A549 (cell line): ENCODE measurements at regions not wholly inside any gene's neighbourhood (a gene's known extent, or its start where the extent isn't known, plus 50 kb on each side); places are given as distances from the start of the nearest gene placed in this dataset.
"Not testable (repeated sequence)": the region's sequence is repeated elsewhere in the genome, so short reads cannot be mapped to it uniquely, and the experiment has no call there.

Source experiments
- ATAC-seq, 2 experiments: fragments of 200-7000 bp in 1 of 2; fragments of >200 bp in 1 of 2; cut with Nextera tagmentation in 1 of 2; cut with Tn5 transposase in 1 of 2; 3 replicates each; pipeline versions ENCODE4 v1.8.0 to v1.9.1; 2018 to 2020; ENCODE audit warnings: mild to moderate bottlenecking in 1 of 2, moderate library complexity in 1 of 2
- CTCF ChIA-PET: fragments of 300-600 bp; sonication (Branson Sonifier 250); formaldehyde crosslinking; extraction: SDS; loops from one replicate; lab custom pipeline; 2021; ENCODE audit warnings: antibody characterized with exemption, inconsistent platforms; lab: Yijun Ruan, JAX
- POLR2A ChIA-PET: fragments of 350-600 bp; formaldehyde crosslinking; extraction: SDS; loops from one replicate; lab custom pipeline; 2021; ENCODE audit warnings: antibody characterized with exemption, inconsistent platforms; lab: Yijun Ruan, JAX
- DNase-seq, 2 experiments: peaks; one replicate each; pipeline versions ENCODE4 v3.0.0 to v3.0.0-alpha.2; 2011 to 2016; ENCODE audit warnings: low read depth in 1 of 2, low spot score in 1 of 2
- FAIRE-seq: peaks from 2 replicates; lab custom pipeline; 2011; peaks lifted over from hg19 to GRCh38; lab: Jason Lieb, UNC
- H3K27ac ChIP-seq, 2 experiments: fragments of >200 bp; sonication (Bioruptor Twin); formaldehyde crosslinking; 3 replicates each; pipeline ENCODE4 v1.5.1; 2016 to 2017
- H3K4me1 ChIP-seq: fragments of >200 bp; sonication (Bioruptor Twin); formaldehyde crosslinking; 3 replicates; pipeline ENCODE4 v1.6.1; 2016
- H3K4me2 ChIP-seq: fragments of >200 bp; sonication (Bioruptor Twin); formaldehyde crosslinking; 3 replicates; pipeline ENCODE4 v1.6.1; 2016
- H3K4me3 ChIP-seq: fragments of >200 bp; sonication (Bioruptor Twin); formaldehyde crosslinking; 3 replicates; pipeline ENCODE4 v1.5.1; 2016
- H3K9me3 ChIP-seq: fragments of >200 bp; sonication (Bioruptor Twin); formaldehyde crosslinking; 3 replicates; pipeline ENCODE4 v1.6.1; 2016
- CEBPB ChIP-seq, 2 experiments: fragments of >200 bp in 1 of 2; sonication (Bioruptor Twin) in 1 of 2; formaldehyde crosslinking in 1 of 2; IDR thresholded peaks; 2 replicates each; pipeline ENCODE4 v1.6.1; 2012 to 2016
- CHD4 ChIP-seq: fragments of 200-600 bp; sonication (generic); IDR thresholded peaks from 2 replicates; pipeline ENCODE4 v1.6.1; 2016; ENCODE audit warnings: antibody characterized with exemption, mild to moderate bottlenecking, borderline replicate concordance
- EHMT2 ChIP-seq: fragments of 200-600 bp; sonication (generic); IDR thresholded peaks from 2 replicates; pipeline ENCODE4 v1.6.1; 2016; ENCODE audit warnings: antibody characterized with exemption, low read depth, mild to moderate bottlenecking, moderate library complexity
- EP300 ChIP-seq, 2 experiments: fragments of >200 bp; sonication (Bioruptor Twin); formaldehyde crosslinking; IDR thresholded peaks; 2 replicates in 1 of 2; 3 replicates in 1 of 2; pipeline ENCODE4 v1.6.1; 2016 to 2017
- ESRRA ChIP-seq: fragments of 150-350 bp; IDR thresholded peaks from 2 replicates; pipeline ENCODE4 v1.6.1; 2014; ENCODE audit warnings: mild to moderate bottlenecking, low read length, borderline replicate concordance
- GATA3 ChIP-seq: IDR thresholded peaks from 2 replicates; pipeline ENCODE4 v1.6.1; 2012; ENCODE audit warnings: borderline replicate concordance
- JUN ChIP-seq, 2 experiments: fragments of >200 bp; sonication (Bioruptor Twin); formaldehyde crosslinking; IDR thresholded peaks; 2 replicates in 1 of 2; 3 replicates in 1 of 2; pipeline ENCODE4 v1.6.1; 2016 to 2017
- JUNB ChIP-seq: fragments of >200 bp; sonication (Bioruptor Twin); formaldehyde crosslinking; IDR thresholded peaks from 2 replicates; pipeline ENCODE4 v1.6.1; 2016
- KDM5A ChIP-seq: fragments of 200-600 bp; sonication (generic); IDR thresholded peaks from 2 replicates; pipeline ENCODE4 v1.6.1; 2016; ENCODE audit warnings: antibody characterized with exemption, mild to moderate bottlenecking
- MYC ChIP-seq: IDR thresholded peaks from 2 replicates; pipeline ENCODE4 v1.6.1; 2012; ENCODE audit warnings: mild to moderate bottlenecking, inconsistent platforms, low read length, improper control_type of control experiment, borderline replicate concordance
- NFE2L2 ChIP-seq: fragments of 150-350 bp; conservative IDR thresholded peaks from 2 replicates; pipeline ENCODE4 v1.6.1; 2014; ENCODE audit warnings: low read length
- RARB ChIP-seq: fragments of 250-450 bp; sonication (Bioruptor Pico); IDR thresholded peaks from 2 replicates; pipeline ENCODE4 v1.8.0; 2021; ENCODE audit warnings: mild to moderate bottlenecking, moderate library complexity
- RCOR1 ChIP-seq: fragments of 150-350 bp; IDR thresholded peaks from 2 replicates; pipeline ENCODE4 v1.6.1; 2014; ENCODE audit warnings: antibody characterized with exemption, low read length, low read depth
- RNF2 ChIP-seq: fragments of 200-600 bp; sonication (generic); IDR thresholded peaks from 2 replicates; pipeline ENCODE4 v1.6.1; 2016; ENCODE audit warnings: low read depth, mild to moderate bottlenecking, antibody characterized with exemption, moderate library complexity, borderline replicate concordance
- SREBF2 ChIP-seq: fragments of 450-650 bp; IDR thresholded peaks from 2 replicates; pipeline ENCODE4 v1.6.1; 2014; ENCODE audit warnings: mild to moderate bottlenecking, moderate library complexity
- TP53 ChIP-seq: fragments of 250-450 bp; sonication (Bioruptor Pico); IDR thresholded peaks from 2 replicates; pipeline ENCODE4 v1.5.0; 2021; ENCODE audit warnings: mild to moderate bottlenecking, moderate library complexity
- USF2 ChIP-seq: fragments of 450-650 bp; IDR thresholded peaks from 2 replicates; pipeline ENCODE4 v1.6.1; 2014; ENCODE audit warnings: antibody characterized with exemption
- WGBS: methylation state at CpG from one replicate; pipeline ENCODE4 v1.1.6; 2017; ENCODE audit errors: missing lambda C conversion rate; 5-methylcytosine and 5-hydroxymethylcytosine counted together
- TF ChIP-seq, protein P1 (sequence below): fragments of 150-350 bp; IDR thresholded peaks from 2 replicates; pipeline ENCODE4 v1.6.1; 2014; ENCODE audit warnings: low read depth, mild to moderate bottlenecking, low read length

DNA sequence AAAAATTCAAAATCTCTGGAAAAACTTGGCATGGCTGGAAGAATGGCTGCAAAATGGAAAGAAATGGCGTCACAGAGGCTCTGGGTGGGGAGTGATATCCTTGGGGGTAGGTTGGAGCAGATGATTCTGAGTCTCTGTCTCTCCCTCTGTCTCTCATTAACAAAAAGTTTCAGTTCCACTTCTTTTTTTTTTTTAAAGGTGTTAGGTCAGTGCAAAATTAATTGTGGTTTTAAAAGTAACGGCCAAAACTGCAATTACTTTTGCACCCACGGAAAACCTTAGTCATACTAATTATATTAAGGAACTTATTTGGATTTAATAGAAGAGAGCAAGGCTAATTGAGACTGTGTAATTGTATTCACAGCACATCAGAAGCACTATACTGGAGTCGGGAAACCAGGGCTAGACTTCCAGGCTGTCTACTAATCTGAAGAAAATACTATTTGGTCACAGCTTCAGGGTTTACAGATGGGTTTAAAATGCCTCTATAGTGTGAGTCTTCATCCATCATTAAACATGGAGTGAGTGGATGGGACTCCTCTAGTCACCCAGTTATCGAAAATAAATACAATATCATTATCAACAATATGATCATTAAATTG is 289.1 kb upstream of the PLD5 start (continued):
- no peak for TF ChIP-seq KDM5A

GRCh38 chr1:242811092-242811840 is 286.8 kb upstream of the PLD5 start:
- no peak overlapping the region for H3K4me2 ChIP-seq
- CTCF ChIA-PET = no interaction called here
- no peaks in the 10 kb centered on the region for H3K4me1 ChIP-seq
- WGBS = 23% methylated on average over 5 of the region's 5 CpGs
- POLR2A ChIA-PET = no interaction called here
- DNase-seq = peak in 1 of 2 experiments; percentile 22
- peak in 1 of 2 experiments; percentile 53; a peak in 3 of 6 replicates for ATAC-seq
- FAIRE-seq = peak; percentile 63
- H3K4me3 ChIP-seq = no peak overlapping the region
- H3K27ac ChIP-seq = no peak overlapping the region
- no peaks in the 10 kb centered on the region for H3K9me3 ChIP-seq
- no peak for TF ChIP-seq ESRRA
- TF ChIP-seq SREBF2 = no peak
- no peak for TF ChIP-seq CHD4

- Histone ChIP-seq H3K9me3 (no peaks in the 10 kb centered on the region), H3K4me2 (no peak overlapping the region), H3K4me3 (no peak overlapping the region), H3K4me1 (no peaks in the 10 kb centered on the region), H3K27ac (no peak overlapping the region)
- CTCF ChIA-PET = no interaction called here
- POLR2A ChIA-PET = no interaction called here
- TF ChIP-seq JUNB (no peak), CEBPB (IDR thresholded peaks at IDR 0.05) (no peak), JUN (IDR thresholded peaks at IDR 0.05) (no peak), EHMT2 (no peak), MYC (no peak), RARB (CRISPR knock-in tag) (no peak), NFE2L2 (no peak), KDM5A (no peak), USF2 (no peak), EP300 (IDR thresholded peaks at IDR 0.05) (no peak)
- TF ChIP-seq, protein P1, sequence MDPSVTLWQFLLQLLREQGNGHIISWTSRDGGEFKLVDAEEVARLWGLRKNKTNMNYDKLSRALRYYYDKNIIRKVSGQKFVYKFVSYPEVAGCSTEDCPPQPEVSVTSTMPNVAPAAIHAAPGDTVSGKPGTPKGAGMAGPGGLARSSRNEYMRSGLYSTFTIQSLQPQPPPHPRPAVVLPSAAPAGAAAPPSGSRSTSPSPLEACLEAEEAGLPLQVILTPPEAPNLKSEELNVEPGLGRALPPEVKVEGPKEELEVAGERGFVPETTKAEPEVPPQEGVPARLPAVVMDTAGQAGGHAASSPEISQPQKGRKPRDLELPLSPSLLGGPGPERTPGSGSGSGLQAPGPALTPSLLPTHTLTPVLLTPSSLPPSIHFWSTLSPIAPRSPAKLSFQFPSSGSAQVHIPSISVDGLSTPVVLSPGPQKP = no peak
- no peak for FAIRE-seq
- 40% methylated on average over 2 of the region's 2 CpGs for WGBS
- no peak for DNase-seq
- no peak for ATAC-seq
Measured at GRCh38 chr1:242806324-242806723, 281.8 kb upstream of the PLD5 start.

DNA sequence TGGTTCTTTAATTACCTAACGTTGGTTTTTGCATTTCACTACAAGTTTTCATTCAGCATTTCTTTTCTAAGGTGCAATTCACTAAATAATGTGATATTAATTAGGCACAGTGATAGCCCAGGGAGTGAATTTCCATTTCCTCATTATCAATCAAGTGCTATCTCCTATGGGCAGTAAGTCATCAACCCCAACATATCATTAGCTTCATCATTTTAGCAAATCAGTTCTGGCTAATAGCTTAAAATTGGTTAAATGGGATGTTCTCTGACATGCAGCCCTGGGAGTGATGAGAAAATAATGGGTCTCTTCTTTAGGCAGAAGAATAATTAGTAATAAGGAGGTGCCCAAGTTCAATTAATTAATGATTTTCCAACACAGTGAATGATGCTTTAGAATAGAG is 280.9 kb upstream of the PLD5 start:
- H3K9me3 ChIP-seq, CTCF ChIA-PET, ATAC-seq, POLR2A ChIA-PET, H3K4me3 ChIP-seq, H3K4me1 ChIP-seq, H3K27ac ChIP-seq, H3K4me2 ChIP-seq, DNase-seq: not testable (repeated sequence)
- 20% methylated on average over 1 of the region's 1 CpG for whole genome bisulfite sequencing
- peak; percentile 81 for FAIRE-seq

DNA sequence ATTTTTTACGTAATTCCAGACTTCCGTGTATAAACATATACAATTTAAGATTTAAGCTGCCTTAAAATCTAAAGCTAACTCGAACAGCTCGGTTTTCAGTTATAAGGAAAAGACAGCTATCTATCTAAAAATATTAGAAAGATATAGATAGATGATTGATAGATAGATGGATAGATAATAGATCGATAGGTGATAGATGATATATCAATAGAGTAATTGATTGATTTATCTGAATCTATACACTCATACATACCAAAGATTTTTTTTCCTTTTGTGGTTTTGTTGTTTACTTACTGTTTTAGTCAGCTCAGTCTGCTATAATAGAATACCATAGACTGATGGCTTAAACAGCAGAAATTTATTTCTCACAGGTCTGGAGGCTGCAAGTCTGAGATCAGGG is 278.5 kb upstream of the PLD5 start:
- DNase-seq = no peak
- 61% methylated on average over 5 of the region's 5 CpGs for WGBS
- TF ChIP-seq RNF2 = no peak
- TF ChIP-seq RCOR1 = no peak
- no peak for TF ChIP-seq TP53
- TF ChIP-seq GATA3 = no peak
- TF ChIP-seq, all 56 proteins: peak for 0
- Histone ChIP-seq H3K9me3 (no peaks in the 10 kb centered on the region), H3K4me2 (no peak overlapping the region), H3K4me3 (no peak overlapping the region), H3K4me1 (no peaks in the 10 kb centered on the region), H3K27ac (no peak overlapping the region)
- FAIRE-seq (no peak), ATAC-seq (no peak)
- ChIA-PET CTCF (no interaction called here), POLR2A (no interaction called here)
